GF-D8 (cell line): ENCODE measurements at regions not wholly inside any gene's neighbourhood (a gene's known extent, or its start where the extent isn't known, plus 50 kb on each side); places are given as distances from the start of the nearest gene placed in this dataset.

Experiments
- DNase-seq: peaks from one replicate; lab custom pipeline; 2025; lab: John Stamatoyannopoulos, UW

GRCh38 chr3:76815561-76815960, 224.3 kb upstream of the ROBO2 start:
- DNase-seq: no peak

- no peak for DNase-seq
Measured at GRCh38 chr3:76820481-76820880, 219.4 kb upstream of the ROBO2 start.

GRCh38 chr3:76824658-76825240, 215.2 kb upstream of the ROBO2 start:
- DNase-seq: no peak

GRCh38 chr3:76826861-76827260, 213.0 kb upstream of the ROBO2 start:
- no peak for DNase-seq

GRCh38 chr3:76827701-76828226, 212.1 kb upstream of the ROBO2 start:
- no peak for DNase-seq

- DNase-seq: no peak
Measured at GRCh38 chr3:76834657-76835056, 205.2 kb upstream of the ROBO2 start.

GRCh38 chr3:76841747-76842146, 198.2 kb upstream of the ROBO2 start:
- no peak for DNase-seq

GRCh38 chr3:76842216-76842615, 197.7 kb upstream of the ROBO2 start:
- no peak for DNase-seq

GRCh38 chr3:76855451-76855850, 184.4 kb upstream of the ROBO2 start:
- no peak for DNase-seq

- DNase-seq: no peak
Measured at GRCh38 chr3:76859596-76859995, 180.3 kb upstream of the ROBO2 start.

- no peak for DNase-seq
Measured at GRCh38 chr3:76864355-76864754, 175.5 kb upstream of the ROBO2 start.

GRCh38 chr3:76866729-76867408, 173.0 kb upstream of the ROBO2 start:
- DNase-seq: no peak

- no peak for DNase-seq
Measured at GRCh38 chr3:76869726-76870384, 170.0 kb upstream of the ROBO2 start.

GRCh38 chr3:76871655-76872054, 168.2 kb upstream of the ROBO2 start:
- DNase-seq: no peak

GRCh38 chr3:76872999-76873398, 166.9 kb upstream of the ROBO2 start:
- no peak for DNase-seq

- no peak for DNase-seq
Measured at GRCh38 chr3:76873532-76874242, 166.2 kb upstream of the ROBO2 start.

- DNase-seq: no peak
Measured at GRCh38 chr3:76879959-76880358, 159.9 kb upstream of the ROBO2 start.

- no peak for DNase-seq
Measured at GRCh38 chr3:76886761-76887500, 153.0 kb upstream of the ROBO2 start.

- no peak for DNase-seq
Measured at GRCh38 chr3:76888856-76889255, 151.0 kb upstream of the ROBO2 start.

- DNase-seq: no peak
Measured at GRCh38 chr3:76889911-76890310, 150.0 kb upstream of the ROBO2 start.

- no peak for DNase-seq
Measured at GRCh38 chr3:76897076-76897475, 142.8 kb upstream of the ROBO2 start.

GRCh38 chr3:76900596-76900995, 139.3 kb upstream of the ROBO2 start:
- no peak for DNase-seq
